HepG2 (cell line): ENCODE measurements at regions not wholly inside any gene's neighbourhood (a gene's known extent, or its start where the extent isn't known, plus 50 kb on each side); places are given as distances from the start of the nearest gene placed in this dataset.
A peak's percentile ranks its signal among the peaks of the same experiment; 100 is the strongest.

Experiments used
- CEBPB ChIP-seq: IDR thresholded peaks from 2 replicates; pipeline ENCODE4 v1.6.1; 2011; ENCODE audit warnings: low read depth, low read length, improper control_type of control experiment, borderline replicate concordance
- CSRNP2 ChIP-seq: sonication (generic); formaldehyde crosslinking; conservative IDR thresholded peaks from 2 replicates; pipeline ENCODE4 v1.8.0; 2022; ENCODE audit warnings: low read depth, missing genetic modification reagents
- ESRRA ChIP-seq: sonication (generic); formaldehyde crosslinking; IDR thresholded peaks from 2 replicates; pipeline ENCODE4 v1.5.1; 2020; ENCODE audit warnings: mild to moderate bottlenecking, low read depth, missing genetic modification reagents
- FOXA1 ChIP-seq, 2 experiments: fragments of 450-650 bp in 1 of 2; sonication (generic) in 1 of 2; formaldehyde crosslinking in 1 of 2; IDR thresholded peaks; 2 replicates each; pipeline versions ENCODE4 v1.4.0 to v1.6.1; 2016 to 2020; ENCODE audit warnings: missing genetic modification reagents in 1 of 2
- GTF3A ChIP-seq: sonication (generic); formaldehyde crosslinking; conservative IDR thresholded peaks from 2 replicates; pipeline ENCODE4 v1.4.0; 2020; ENCODE audit warnings: mild to moderate bottlenecking, missing genetic modification reagents
- HIVEP1 ChIP-seq: sonication (generic); formaldehyde crosslinking; IDR thresholded peaks from 2 replicates; pipeline ENCODE4 v1.4.0; 2020; ENCODE audit warnings: mild to moderate bottlenecking, missing genetic modification reagents
- HNF1B ChIP-seq: sonication (generic); formaldehyde crosslinking; IDR thresholded peaks from 2 replicates; pipeline ENCODE4 v1.5.1; 2020; ENCODE audit warnings: mild to moderate bottlenecking, moderate library complexity, missing genetic modification reagents
- MBD4 ChIP-seq: IDR thresholded peaks from 2 replicates; pipeline ENCODE4 v1.6.1; 2012; ENCODE audit warnings: low read length, inconsistent platforms, borderline replicate concordance
- MZF1 ChIP-seq: sonication (generic); formaldehyde crosslinking; IDR thresholded peaks from 2 replicates; pipeline ENCODE4 v1.8.1; 2023; ENCODE audit warnings: mild to moderate bottlenecking, missing genetic modification reagents, borderline replicate concordance
- NFAT5 ChIP-seq: sonication (generic); formaldehyde crosslinking; IDR thresholded peaks from 2 replicates; pipeline ENCODE4 v1.4.0; 2020; ENCODE audit warnings: missing genetic modification reagents
- RBM22 ChIP-seq: fragments of 200-400 bp; formaldehyde crosslinking; optimal IDR thresholded peaks from 2 replicates; pipeline ENCODE3; 2017; ENCODE audit warnings: mild to moderate bottlenecking, low read length, moderate library complexity
- SAP130 ChIP-seq: IDR thresholded peaks from 2 replicates; pipeline ENCODE4 v1.6.1; 2016; ENCODE audit warnings: low read depth
- SETDB1 ChIP-seq: sonication (generic); formaldehyde crosslinking; IDR thresholded peaks from 2 replicates; pipeline ENCODE4 v1.5.1; 2020; ENCODE audit warnings: missing genetic modification reagents, mild to moderate bottlenecking, borderline replicate concordance
- SMAD3 ChIP-seq: sonication (generic); formaldehyde crosslinking; IDR thresholded peaks from 2 replicates; pipeline ENCODE4 v1.4.0; 2020; ENCODE audit warnings: missing genetic modification reagents
- SMARCE1 ChIP-seq: fragments of 450-650 bp; IDR thresholded peaks from 2 replicates; pipeline ENCODE4 v1.6.1; 2017; ENCODE audit warnings: borderline replicate concordance
- SOX5 ChIP-seq: IDR thresholded peaks from 2 replicates; pipeline ENCODE4 v1.6.1; 2016; ENCODE audit warnings: borderline replicate concordance
- ZBTB39 ChIP-seq: sonication (generic); formaldehyde crosslinking; IDR thresholded peaks from 2 replicates; pipeline ENCODE4 v1.5.0; 2020; ENCODE audit warnings: missing genetic modification reagents
- ZNF317 ChIP-seq: sonication (generic); formaldehyde crosslinking; IDR thresholded peaks from 2 replicates; pipeline ENCODE4 v1.5.0; 2020; ENCODE audit warnings: mild to moderate bottlenecking, missing genetic modification reagents
- ZNF713 ChIP-seq: sonication (generic); formaldehyde crosslinking; IDR thresholded peaks from 2 replicates; pipeline ENCODE4 v1.4.0; 2020; ENCODE audit warnings: mild to moderate bottlenecking, missing genetic modification reagents
- ZNF773 ChIP-seq: sonication (generic); formaldehyde crosslinking; IDR thresholded peaks from 2 replicates; pipeline ENCODE4 v1.4.0; 2020; ENCODE audit warnings: missing genetic modification reagents, borderline replicate concordance

- no peak for TF ChIP-seq ZBTB39 (CRISPR knock-in tag)
- peak; percentile 41; the same call in 1 of the 2 replicates for TF ChIP-seq ZNF317 (CRISPR knock-in tag)
- no peak for TF ChIP-seq HIVEP1 (CRISPR knock-in tag)
- TF ChIP-seq CSRNP2 (CRISPR knock-in tag): no peak
- peak; percentile 99 for TF ChIP-seq CEBPB
- TF ChIP-seq SOX5 (CRISPR knock-in tag): peak; percentile 45; the same call in 1 of the 2 replicates
- TF ChIP-seq SMAD3: no peak
- no peak for TF ChIP-seq RBM22
- no peak for TF ChIP-seq MBD4
- TF ChIP-seq SETDB1 (CRISPR knock-in tag): no peak
- TF ChIP-seq MZF1 (CRISPR knock-in tag): no peak
- no peak for TF ChIP-seq NFAT5 (CRISPR knock-in tag)
- no peak for TF ChIP-seq ZNF773 (CRISPR knock-in tag)
- no peak for TF ChIP-seq ESRRA (CRISPR knock-in tag)
- no peak for TF ChIP-seq FOXA1 (IDR thresholded peaks at IDR 0.05)
- 0 out of 2 replicates have a peak, but pooled peaks have one; percentile 29 for TF ChIP-seq FOXA1 (CRISPR knock-in tag; IDR thresholded peaks at IDR 0.05)
- TF ChIP-seq HNF1B (CRISPR knock-in tag): no peak
- no peak for TF ChIP-seq GTF3A (CRISPR knock-in tag)
- peak; percentile 46 for TF ChIP-seq SAP130 (CRISPR knock-in tag)
- no peak for TF ChIP-seq ZNF713 (CRISPR knock-in tag)
- TF ChIP-seq SMARCE1: no peak
Measured at GRCh38 chr13:50229960-50230661, 214.9 kb downstream of the KCNRG start (continued).
